ENCODE measurements at regions not wholly inside any gene's neighbourhood (a gene's known extent, or its start where the extent isn't known, plus 50 kb on each side); places are given as distances from the start of the nearest gene placed in this dataset.
A peak's percentile ranks its signal among the peaks of the same experiment; 100 is the strongest.

- in situ Hi-C loops (cut with MboI; ENCODE audit: low pct_unique_long_range_greater_than_20kb, low sequenced_read_pairs, unreplicated experiment): loop anchor here (10.0 kb wide), 1 partner anchor 251 kb away; no protein-coding TSS in a partner anchor
- TF ChIP-seq CTCF (IDR thresholded peaks at IDR 0.05; ENCODE audit: extremely low read depth, insufficient read depth, missing control alignments): peak; percentile 47
- DNase-seq (ENCODE audit: low spot score): no peak
Measured at GRCh38 chr5:96595300-96596090, 66.7 kb upstream of the CAST start.

- TF ChIP-seq CTCF (IDR thresholded peaks at IDR 0.05; ENCODE audit: extremely low read depth, insufficient read depth, missing control alignments): no peak
- in situ Hi-C loops (cut with MboI; ENCODE audit: low pct_unique_long_range_greater_than_20kb, low sequenced_read_pairs, unreplicated experiment): loop anchor here (10.0 kb wide), 1 partner anchor 253 kb away; no protein-coding TSS in a partner anchor
- DNase-seq (ENCODE audit: low spot score): no peak
Measured at GRCh38 chr5:96597438-96598020, 64.6 kb upstream of the CAST start.

GRCh38 chr5:96601200-96601599 lies 61.0 kb upstream of the CAST start:
- DNase-seq (ENCODE audit: low spot score): no peak
- TF ChIP-seq CTCF (IDR thresholded peaks at IDR 0.05; ENCODE audit: extremely low read depth, insufficient read depth, missing control alignments): no peak
- in situ Hi-C loops (cut with MboI; ENCODE audit: low pct_unique_long_range_greater_than_20kb, low sequenced_read_pairs, unreplicated experiment): loop anchor here (10.0 kb wide), 1 partner anchor 746 kb away; no protein-coding TSS in a partner anchor

- TF ChIP-seq CTCF (IDR thresholded peaks at IDR 0.05; ENCODE audit: extremely low read depth, insufficient read depth, missing control alignments): peak; percentile 69
- in situ Hi-C loops (cut with MboI; ENCODE audit: low pct_unique_long_range_greater_than_20kb, low sequenced_read_pairs, unreplicated experiment): loop anchor here (10.0 kb wide), 1 partner anchor 747 kb away; no protein-coding TSS in a partner anchor
- DNase-seq (ENCODE audit: low spot score): peak; percentile 67
Measured at GRCh38 chr5:96601715-96602244, 60.4 kb upstream of the CAST start.

GRCh38 chr5:96602776-96603175 lies 59.4 kb upstream of the CAST start:
- no peak for TF ChIP-seq CTCF (IDR thresholded peaks at IDR 0.05; ENCODE audit: extremely low read depth, insufficient read depth, missing control alignments)
- no peak for DNase-seq (ENCODE audit: low spot score)
- in situ Hi-C loops (cut with MboI; ENCODE audit: low pct_unique_long_range_greater_than_20kb, low sequenced_read_pairs, unreplicated experiment): loop anchor here (10.0 kb wide), 1 partner anchor 748 kb away; no protein-coding TSS in a partner anchor

- in situ Hi-C loops (cut with MboI; ENCODE audit: low pct_unique_long_range_greater_than_20kb, low sequenced_read_pairs, unreplicated experiment): loop anchor here (10.0 kb wide), 1 partner anchor 750 kb away; no protein-coding TSS in a partner anchor
- no peak for DNase-seq (ENCODE audit: low spot score)
- no peak for TF ChIP-seq CTCF (IDR thresholded peaks at IDR 0.05; ENCODE audit: extremely low read depth, insufficient read depth, missing control alignments)
Measured at GRCh38 chr5:96605144-96605837, 56.9 kb upstream of the CAST start.

All from GM13977 (cell line).